Ascending aorta (tissue), 2 donors: ENCODE measurements at regions not wholly inside any gene's neighbourhood (a gene's known extent, or its start where the extent isn't known, plus 50 kb on each side); places are given as distances from the start of the nearest gene placed in this dataset.

ENCODE experiments used
- DNase-seq, 2 donors: peaks; one replicate each; pipeline ENCODE4 v3.0.0-alpha.2; 2019; ENCODE audit warnings: low spot score in 2 of 2
- H3K27ac ChIP-seq, 2 donors: fragments of 200-600 bp; sonication (generic); one replicate each; pipeline ENCODE4 v1.5.1; 2016 to 2017; ENCODE audit warnings: mild to moderate bottlenecking in 1 of 2
- H3K27me3 ChIP-seq: fragments of 200-600 bp; sonication (generic); one replicate; pipeline ENCODE4 v1.5.1; 2017
- H3K36me3 ChIP-seq, 2 donors: fragments of 200-600 bp; sonication (generic); one replicate each; pipeline ENCODE4 v1.5.1; 2016
- H3K4me1 ChIP-seq, 2 donors: fragments of 200-600 bp; sonication (generic); one replicate each; pipeline ENCODE4 v1.5.1; 2016 to 2017; ENCODE audit warnings: mild to moderate bottlenecking in 1 of 2
- H3K4me3 ChIP-seq, 2 donors: fragments of 200-600 bp; sonication (generic); one replicate each; pipeline ENCODE4 v1.5.1; 2016 to 2017; ENCODE audit warnings: mild to moderate bottlenecking in 1 of 2
- H3K9me3 ChIP-seq, 2 donors: fragments of 200-600 bp; sonication (generic); one replicate each; pipeline ENCODE4 v1.5.1; 2016
- intact Hi-C: fragments of 100-400 bp; cut with DNase I; formaldehyde crosslinking; loops from one replicate; pipeline ENCODE4 v1.15.1; 2023
- TF ChIP-seq, protein P1 (sequence below), 3 experiments: fragments of 200-600 bp in 2 of 3; fragments of 450-650 bp in 1 of 3; sonication (generic) in 2 of 3; IDR thresholded peaks; one replicate each; pipeline ENCODE4 v1.5.1; 2016 to 2019; ENCODE audit warnings: antibody characterized with exemption in 3 of 3, mild to moderate bottlenecking in 1 of 3, moderate library complexity in 1 of 3

DNA sequence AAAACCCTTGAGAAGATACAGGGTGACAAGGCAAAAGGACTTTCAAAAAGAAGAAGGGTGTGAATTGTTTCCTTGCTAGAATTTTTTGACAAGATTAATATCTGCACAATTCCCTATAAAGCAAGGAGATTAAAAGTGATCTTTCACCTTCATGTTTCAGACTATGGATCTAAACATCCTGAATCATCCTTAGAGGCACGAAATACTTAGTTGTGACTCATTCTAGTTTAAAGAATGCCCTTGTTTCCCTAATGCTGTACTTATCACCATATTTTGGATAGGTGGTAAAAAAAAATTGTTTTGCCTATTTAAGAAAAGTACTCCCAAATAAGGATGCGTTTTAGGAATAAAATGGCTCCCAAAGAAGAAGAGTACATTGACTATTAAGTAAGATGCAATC lies 415.1 kb downstream of the LRRIQ3 start:
- TF ChIP-seq, protein P1, sequence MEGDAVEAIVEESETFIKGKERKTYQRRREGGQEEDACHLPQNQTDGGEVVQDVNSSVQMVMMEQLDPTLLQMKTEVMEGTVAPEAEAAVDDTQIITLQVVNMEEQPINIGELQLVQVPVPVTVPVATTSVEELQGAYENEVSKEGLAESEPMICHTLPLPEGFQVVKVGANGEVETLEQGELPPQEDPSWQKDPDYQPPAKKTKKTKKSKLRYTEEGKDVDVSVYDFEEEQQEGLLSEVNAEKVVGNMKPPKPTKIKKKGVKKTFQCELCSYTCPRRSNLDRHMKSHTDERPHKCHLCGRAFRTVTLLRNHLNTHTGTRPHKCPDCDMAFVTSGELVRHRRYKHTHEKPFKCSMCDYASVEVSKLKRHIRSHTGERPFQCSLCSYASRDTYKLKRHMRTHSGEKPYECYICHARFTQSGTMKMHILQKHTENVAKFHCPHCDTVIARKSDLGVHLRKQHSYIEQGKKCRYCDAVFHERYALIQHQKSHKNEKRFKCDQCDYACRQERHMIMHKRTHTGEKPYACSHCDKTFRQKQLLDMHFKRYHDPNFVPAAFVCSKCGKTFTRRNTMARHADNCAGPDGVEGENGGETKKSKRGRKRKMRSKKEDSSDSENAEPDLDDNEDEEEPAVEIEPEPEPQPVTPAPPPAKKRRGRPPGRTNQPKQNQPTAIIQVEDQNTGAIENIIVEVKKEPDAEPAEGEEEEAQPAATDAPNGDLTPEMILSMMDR (IDR thresholded peaks at IDR 0.05): no peak

GRCh38 chr1:73781251-73781650 lies 416.7 kb downstream of the LRRIQ3 start:
- no peak for DNase-seq

More for the DNA sequence above, 415.1 kb downstream of the LRRIQ3 start:
- DNase-seq: no peak
- H3K9me3 ChIP-seq: no peaks in the 10 kb centered on the region
- H3K27me3 ChIP-seq: no peaks in the 10 kb centered on the region
- H3K27ac ChIP-seq: no peak overlapping the region
- intact Hi-C loops: no loop called here
- H3K4me1 ChIP-seq: no peaks in the 10 kb centered on the region
- H3K4me3 ChIP-seq: no peak overlapping the region
- H3K36me3 ChIP-seq: no peaks in the 10 kb centered on the region

GRCh38 chr1:73778471-73778870 lies 419.5 kb downstream of the LRRIQ3 start:
- H3K27me3 ChIP-seq: no peaks in the 10 kb centered on the region
- H3K4me3 ChIP-seq: no peak overlapping the region
- no peaks in the 10 kb centered on the region for H3K9me3 ChIP-seq
- TF ChIP-seq, protein P1 (IDR thresholded peaks at IDR 0.05): no peak
- intact Hi-C loops: no loop called here
- no peak for DNase-seq
- H3K36me3 ChIP-seq: no peaks in the 10 kb centered on the region
- no peaks in the 10 kb centered on the region for H3K4me1 ChIP-seq
- H3K27ac ChIP-seq: no peak overlapping the region

More at GRCh38 chr1:73781251-73781650, 416.7 kb downstream of the LRRIQ3 start:
- no peak overlapping the region for H3K27ac ChIP-seq
- no peaks in the 10 kb centered on the region for H3K36me3 ChIP-seq
- no peak overlapping the region for H3K4me3 ChIP-seq
- intact Hi-C loops: no loop called here
- H3K27me3 ChIP-seq: no peaks in the 10 kb centered on the region
- H3K9me3 ChIP-seq: no peaks in the 10 kb centered on the region
- no peaks in the 10 kb centered on the region for H3K4me1 ChIP-seq
- TF ChIP-seq, protein P1 (IDR thresholded peaks at IDR 0.05): no peak

DNA sequence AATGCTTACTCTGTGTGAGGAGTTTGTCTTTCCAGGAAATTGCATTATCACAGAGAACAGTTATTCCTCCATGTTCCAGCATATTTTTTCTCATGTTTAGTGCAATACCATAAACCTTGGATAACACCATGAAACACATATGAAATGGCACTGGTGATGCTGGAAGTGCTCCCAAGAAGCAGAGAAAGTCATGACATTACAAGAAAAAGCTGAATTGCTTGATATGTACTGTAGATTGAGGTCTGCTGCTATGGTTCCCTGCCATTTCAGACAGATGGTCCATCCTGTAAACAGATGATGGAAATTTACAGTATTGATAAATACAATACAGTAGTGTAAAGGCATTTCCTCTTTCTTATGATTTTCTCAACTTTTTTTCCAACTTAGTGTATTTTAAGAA lies 422.1 kb downstream of the LRRIQ3 start:
- intact Hi-C loops: no loop called here
- Histone ChIP-seq H3K27me3 (no peaks in the 10 kb centered on the region), H3K4me1 (no peaks in the 10 kb centered on the region), H3K9me3 (no peaks in the 10 kb centered on the region), H3K27ac (no peak overlapping the region), H3K4me3 (no peak overlapping the region), H3K36me3 (no peaks in the 10 kb centered on the region)
- no peak for DNase-seq
- TF ChIP-seq, protein P1 (IDR thresholded peaks at IDR 0.05): no peak

- TF ChIP-seq, protein P1 (IDR thresholded peaks at IDR 0.05): no peak
- no peaks in the 10 kb centered on the region for H3K27me3 ChIP-seq
- no peak overlapping the region for H3K4me3 ChIP-seq
- DNase-seq: no peak
- intact Hi-C loops: no loop called here
- no peaks in the 10 kb centered on the region for H3K9me3 ChIP-seq
- H3K36me3 ChIP-seq: no peaks in the 10 kb centered on the region
- H3K27ac ChIP-seq: no peak overlapping the region
- no peaks in the 10 kb centered on the region for H3K4me1 ChIP-seq
Measured at GRCh38 chr1:73772941-73773340, 425.0 kb downstream of the LRRIQ3 start.

GRCh38 chr1:73771396-73771795 lies 426.6 kb downstream of the LRRIQ3 start:
- no peak for DNase-seq
- H3K27ac ChIP-seq: no peak overlapping the region
- no peak overlapping the region for H3K4me3 ChIP-seq
- TF ChIP-seq, protein P1 (IDR thresholded peaks at IDR 0.05): no peak
- intact Hi-C loops: no loop called here
- H3K27me3 ChIP-seq: no peaks in the 10 kb centered on the region
- no peaks in the 10 kb centered on the region for H3K4me1 ChIP-seq
- no peaks in the 10 kb centered on the region for H3K36me3 ChIP-seq
- H3K9me3 ChIP-seq: no peaks in the 10 kb centered on the region
